ENCODE measurements at regions not wholly inside any gene's neighbourhood (a gene's known extent, or its start where the extent isn't known, plus 50 kb on each side); places are given as distances from the start of the nearest gene placed in this dataset.

DNA sequence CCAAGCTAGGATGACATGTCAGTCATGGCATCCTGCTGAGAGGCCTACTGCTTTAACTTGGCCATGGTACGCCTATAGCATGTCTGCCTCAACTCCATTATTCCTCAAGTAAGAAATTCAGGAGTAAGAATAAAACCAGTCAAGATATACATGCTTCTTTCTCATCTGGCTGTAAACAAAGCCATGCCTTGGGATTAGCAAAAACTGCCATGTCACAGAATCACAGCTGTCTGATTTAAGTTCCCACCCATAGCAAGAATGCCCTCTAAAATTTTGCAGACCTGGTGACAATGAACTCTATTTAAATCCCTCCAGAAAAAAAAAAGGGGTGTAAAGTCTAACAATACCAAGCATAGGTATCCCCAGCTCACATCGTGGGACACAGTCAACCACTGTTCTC, 55.6 kb upstream of the ACAN start:
- TF ChIP-seq, protein P1, sequence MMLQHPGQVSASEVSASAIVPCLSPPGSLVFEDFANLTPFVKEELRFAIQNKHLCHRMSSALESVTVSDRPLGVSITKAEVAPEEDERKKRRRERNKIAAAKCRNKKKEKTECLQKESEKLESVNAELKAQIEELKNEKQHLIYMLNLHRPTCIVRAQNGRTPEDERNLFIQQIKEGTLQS (CRISPR knock-in tag; IDR thresholded peaks at IDR 0.05): no peak
- TF ChIP-seq, protein P2, sequence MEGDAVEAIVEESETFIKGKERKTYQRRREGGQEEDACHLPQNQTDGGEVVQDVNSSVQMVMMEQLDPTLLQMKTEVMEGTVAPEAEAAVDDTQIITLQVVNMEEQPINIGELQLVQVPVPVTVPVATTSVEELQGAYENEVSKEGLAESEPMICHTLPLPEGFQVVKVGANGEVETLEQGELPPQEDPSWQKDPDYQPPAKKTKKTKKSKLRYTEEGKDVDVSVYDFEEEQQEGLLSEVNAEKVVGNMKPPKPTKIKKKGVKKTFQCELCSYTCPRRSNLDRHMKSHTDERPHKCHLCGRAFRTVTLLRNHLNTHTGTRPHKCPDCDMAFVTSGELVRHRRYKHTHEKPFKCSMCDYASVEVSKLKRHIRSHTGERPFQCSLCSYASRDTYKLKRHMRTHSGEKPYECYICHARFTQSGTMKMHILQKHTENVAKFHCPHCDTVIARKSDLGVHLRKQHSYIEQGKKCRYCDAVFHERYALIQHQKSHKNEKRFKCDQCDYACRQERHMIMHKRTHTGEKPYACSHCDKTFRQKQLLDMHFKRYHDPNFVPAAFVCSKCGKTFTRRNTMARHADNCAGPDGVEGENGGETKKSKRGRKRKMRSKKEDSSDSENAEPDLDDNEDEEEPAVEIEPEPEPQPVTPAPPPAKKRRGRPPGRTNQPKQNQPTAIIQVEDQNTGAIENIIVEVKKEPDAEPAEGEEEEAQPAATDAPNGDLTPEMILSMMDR (CRISPR knock-in tag; IDR thresholded peaks at IDR 0.05): no peak
- TF ChIP-seq ZNF678 (CRISPR knock-in tag; IDR thresholded peaks at IDR 0.05): no peak
- TF ChIP-seq ZNF609 (CRISPR knock-in tag; IDR thresholded peaks at IDR 0.05; ENCODE audit: borderline replicate concordance): no peak
- no peak for TF ChIP-seq EP300 (IDR thresholded peaks at IDR 0.05; ENCODE audit: low read depth in 2 of 2, low read length in 2 of 2)
- no peak for TF ChIP-seq EP300 (CRISPR knock-in tag; IDR thresholded peaks at IDR 0.05; ENCODE audit: borderline replicate concordance)
- no peak for TF ChIP-seq ZBTB8A (CRISPR knock-in tag; IDR thresholded peaks at IDR 0.05; ENCODE audit: borderline replicate concordance, low read depth)
- no peak for TF ChIP-seq HNF4A (CRISPR knock-in tag; IDR thresholded peaks at IDR 0.05)
